Endodermal cell (in vitro differentiated cells): ENCODE measurements at regions not wholly inside any gene's neighbourhood (a gene's known extent, or its start where the extent isn't known, plus 50 kb on each side); places are given as distances from the start of the nearest gene placed in this dataset.

Experiments used
- DNase-seq: peaks from one replicate; pipeline ENCODE4 v3.0.0-alpha.2; 2017
- H3K27ac ChIP-seq: 2 replicates; pipeline ENCODE4 v1.5.1; 2013; ENCODE audit warnings: mild to moderate bottlenecking, low read depth, low read length, moderate library complexity
- H3K27me3 ChIP-seq: 2 replicates; pipeline ENCODE4 v1.6.1; 2013; ENCODE audit warnings: mild to moderate bottlenecking, low read length, moderate library complexity; ENCODE audit not compliant: insufficient read depth, control insufficient read depth, poor library complexity, severe bottlenecking
- H3K36me3 ChIP-seq: 2 replicates; pipeline ENCODE4 v1.7.0; 2013; ENCODE audit warnings: mild to moderate bottlenecking, low read length, moderate library complexity; ENCODE audit not compliant: control insufficient read depth, insufficient read depth
- H3K4me1 ChIP-seq: one replicate; pipeline ENCODE4 v1.7.0; 2013; ENCODE audit warnings: low read length; ENCODE audit not compliant: control insufficient read depth, insufficient read depth
- H3K4me3 ChIP-seq: 2 replicates; pipeline ENCODE4 v1.5.1; 2013; ENCODE audit warnings: mild to moderate bottlenecking, low read length, moderate library complexity
- H3K9ac ChIP-seq: 2 replicates; pipeline ENCODE4 v1.6.1; 2013; ENCODE audit warnings: mild to moderate bottlenecking, low read length, moderate library complexity; ENCODE audit not compliant: poor library complexity, severe bottlenecking; ENCODE audit errors: extremely low read depth
- H3K9me3 ChIP-seq: 2 replicates; pipeline ENCODE4 v1.6.1; 2013; ENCODE audit warnings: mild to moderate bottlenecking, low read length, moderate library complexity; ENCODE audit not compliant: control insufficient read depth
- H3K27ac Mint-ChIP-seq: 2 replicates; pipeline ENCODE4 v1.8.0; 2020; ENCODE audit warnings: mixed read lengths
- H3K27me3 Mint-ChIP-seq: 2 replicates; pipeline ENCODE4 v1.8.0; 2021; ENCODE audit warnings: mild to moderate bottlenecking, mixed read lengths; ENCODE audit not compliant: insufficient read depth
- H3K36me3 Mint-ChIP-seq: 2 replicates; pipeline ENCODE4 v1.8.0; 2020; ENCODE audit warnings: low read depth, mixed read lengths
- H3K4me1 Mint-ChIP-seq: 2 replicates; pipeline ENCODE4 v1.8.0; 2020; ENCODE audit warnings: mixed read lengths
- H3K4me3 Mint-ChIP-seq: 2 replicates; pipeline ENCODE4 v1.8.0; 2020; ENCODE audit warnings: mild to moderate bottlenecking, moderate library complexity, mixed read lengths
- H3K9me3 Mint-ChIP-seq: 2 replicates; pipeline ENCODE4 v1.8.0; 2020; ENCODE audit warnings: mild to moderate bottlenecking, mixed read lengths
- WGBS, 2 experiments: methylation state at CpG; one replicate each; pipeline versions ENCODE4 v1.1.5 to v1.1.7; 2013; ENCODE audit warnings: missing lambda C conversion rate in 2 of 2, mixed read lengths in 1 of 2; ENCODE audit not compliant: insufficient coverage in 1 of 2, insufficient read length in 1 of 2; 5-methylcytosine and 5-hydroxymethylcytosine counted together
- TF ChIP-seq, protein P1 (sequence below): fragments of 200-600 bp; sonication (generic); conservative IDR thresholded peaks from 2 replicates; pipeline ENCODE4 v1.5.0; 2021; ENCODE audit warnings: antibody characterized with exemption, mild to moderate bottlenecking

DNA sequence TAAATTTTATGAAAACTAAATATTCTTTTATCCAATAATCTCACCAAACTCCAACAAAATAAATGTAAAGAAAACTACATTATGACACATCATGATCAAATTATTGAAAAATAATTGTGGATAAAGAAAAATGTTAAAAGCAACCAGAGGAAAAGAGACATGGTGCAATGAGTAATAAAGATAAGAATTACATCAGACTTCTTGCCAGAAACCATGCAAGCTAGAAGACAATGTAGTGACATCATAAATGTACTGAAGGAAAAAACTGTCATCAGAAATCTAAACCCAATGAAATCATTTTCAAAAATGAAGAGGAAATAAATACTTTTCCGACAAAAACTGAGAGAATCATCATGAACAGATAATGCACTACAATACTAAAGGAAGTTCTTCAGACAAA is 135.9 kb upstream of the EOLA2 start:
- Mint-ChIP-seq H3K36me3 (no peaks in the 10 kb centered on the region), H3K27ac (no peak overlapping the region), H3K4me3 (no peak overlapping the region), H3K9me3 (peaks cover 31% of the 10 kb centered on the region), H3K27me3 (peaks cover 7% of the 10 kb centered on the region), H3K4me1 (no peaks in the 10 kb centered on the region)
- H3K4me1 ChIP-seq = no peaks in the 10 kb centered on the region
- no peaks in the 10 kb centered on the region for H3K27me3 ChIP-seq
- no peak overlapping the region for H3K27ac ChIP-seq
- DNase-seq = no peak
- TF ChIP-seq, protein P1, sequence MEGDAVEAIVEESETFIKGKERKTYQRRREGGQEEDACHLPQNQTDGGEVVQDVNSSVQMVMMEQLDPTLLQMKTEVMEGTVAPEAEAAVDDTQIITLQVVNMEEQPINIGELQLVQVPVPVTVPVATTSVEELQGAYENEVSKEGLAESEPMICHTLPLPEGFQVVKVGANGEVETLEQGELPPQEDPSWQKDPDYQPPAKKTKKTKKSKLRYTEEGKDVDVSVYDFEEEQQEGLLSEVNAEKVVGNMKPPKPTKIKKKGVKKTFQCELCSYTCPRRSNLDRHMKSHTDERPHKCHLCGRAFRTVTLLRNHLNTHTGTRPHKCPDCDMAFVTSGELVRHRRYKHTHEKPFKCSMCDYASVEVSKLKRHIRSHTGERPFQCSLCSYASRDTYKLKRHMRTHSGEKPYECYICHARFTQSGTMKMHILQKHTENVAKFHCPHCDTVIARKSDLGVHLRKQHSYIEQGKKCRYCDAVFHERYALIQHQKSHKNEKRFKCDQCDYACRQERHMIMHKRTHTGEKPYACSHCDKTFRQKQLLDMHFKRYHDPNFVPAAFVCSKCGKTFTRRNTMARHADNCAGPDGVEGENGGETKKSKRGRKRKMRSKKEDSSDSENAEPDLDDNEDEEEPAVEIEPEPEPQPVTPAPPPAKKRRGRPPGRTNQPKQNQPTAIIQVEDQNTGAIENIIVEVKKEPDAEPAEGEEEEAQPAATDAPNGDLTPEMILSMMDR = no peak
- no CpG with 5 or more reads among the region's 1 CpG for WGBS, 2 experiments
- no peaks in the 10 kb centered on the region for H3K36me3 ChIP-seq
- H3K9ac ChIP-seq = no peak overlapping the region
- no peak overlapping the region for H3K4me3 ChIP-seq
- no peaks in the 10 kb centered on the region for H3K9me3 ChIP-seq

DNA sequence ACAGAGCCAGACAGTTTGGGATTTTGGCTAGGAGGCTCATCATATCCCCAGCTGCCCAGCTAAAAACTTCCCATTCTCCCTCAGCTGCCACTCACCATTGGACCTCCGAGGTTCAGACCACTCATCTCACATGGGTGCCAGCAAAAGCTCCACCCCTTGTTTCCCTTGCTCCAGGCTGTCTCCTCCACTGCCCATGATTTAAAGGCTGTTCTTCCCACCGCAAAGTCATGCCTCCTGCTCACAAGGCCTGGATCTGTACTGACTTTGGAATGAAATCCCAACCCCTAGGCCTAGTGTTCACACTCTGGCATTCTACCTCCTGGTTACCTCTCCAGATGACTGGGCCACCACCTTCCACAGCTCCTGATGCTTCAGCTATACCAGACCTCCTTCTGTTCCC is 142.2 kb upstream of the EOLA2 start:
- WGBS, 2 experiments = 75 to 79% methylated on average over 1 to 2 of the region's 2 CpGs
- H3K9me3 Mint-ChIP-seq = peaks cover 48% of the 10 kb centered on the region
- TF ChIP-seq, protein P1 = no peak

DNA sequence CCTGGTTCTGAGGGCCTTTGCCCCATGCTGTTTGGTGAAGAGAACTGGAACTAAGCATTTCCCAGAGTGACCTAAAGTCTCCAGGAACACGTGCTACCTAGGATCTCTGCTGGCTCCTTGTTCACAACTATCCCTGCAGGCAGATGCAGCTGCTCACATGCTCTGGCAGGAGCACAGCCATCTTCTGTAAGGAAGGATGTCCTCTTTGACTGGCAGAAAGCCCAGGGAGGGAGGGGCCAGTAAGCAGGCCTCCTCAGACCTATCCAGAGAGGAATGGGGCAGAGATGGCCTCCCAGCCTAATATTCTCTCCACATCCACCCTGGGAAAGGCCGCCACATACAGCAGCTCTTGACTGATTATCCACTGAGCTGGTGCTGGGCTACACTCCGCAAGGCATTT is 142.8 kb upstream of the EOLA2 start:
- H3K27ac ChIP-seq = no peak overlapping the region
- Mint-ChIP-seq H3K36me3 (no peaks in the 10 kb centered on the region), H3K27ac (no peak overlapping the region), H3K9me3 (peaks cover 48% of the 10 kb centered on the region), H3K4me3 (no peak overlapping the region), H3K27me3 (peaks cover 2% of the 10 kb centered on the region), H3K4me1 (no peaks in the 10 kb centered on the region)
- H3K27me3 ChIP-seq = no peaks in the 10 kb centered on the region
- no peaks in the 10 kb centered on the region for H3K9me3 ChIP-seq
- no peak overlapping the region for H3K4me3 ChIP-seq
- no peak overlapping the region for H3K9ac ChIP-seq
- no peak for DNase-seq
- TF ChIP-seq, protein P1 = no peak
- no peaks in the 10 kb centered on the region for H3K36me3 ChIP-seq
- H3K4me1 ChIP-seq = no peaks in the 10 kb centered on the region
- 98% methylated on average over 3 of the region's 3 CpGs; no CpG with 5 or more reads in 1 of the 2 experiments for WGBS, 2 experiments

More for the DNA sequence above, 142.2 kb upstream of the EOLA2 start:
- H3K4me3 Mint-ChIP-seq = no peak overlapping the region
- H3K9me3 ChIP-seq = no peaks in the 10 kb centered on the region
- no peak overlapping the region for H3K4me3 ChIP-seq
- no peak overlapping the region for H3K27ac Mint-ChIP-seq
- no peaks in the 10 kb centered on the region for H3K4me1 ChIP-seq
- H3K27me3 ChIP-seq = no peaks in the 10 kb centered on the region
- H3K27me3 Mint-ChIP-seq = peaks cover 2% of the 10 kb centered on the region
- H3K9ac ChIP-seq = no peak overlapping the region
- H3K36me3 ChIP-seq = no peaks in the 10 kb centered on the region
- no peak for DNase-seq
- H3K4me1 Mint-ChIP-seq = no peaks in the 10 kb centered on the region
- H3K36me3 Mint-ChIP-seq = no peaks in the 10 kb centered on the region
- no peak overlapping the region for H3K27ac ChIP-seq
